ENCODE measurements at regions not wholly inside any gene's neighbourhood (a gene's known extent, or its start where the extent isn't known, plus 50 kb on each side); places are given as distances from the start of the nearest gene placed in this dataset.
"Not testable (repeated sequence)": the region's sequence is repeated elsewhere in the genome, so short reads cannot be mapped to it uniquely, and the experiment has no call there.

DNA sequence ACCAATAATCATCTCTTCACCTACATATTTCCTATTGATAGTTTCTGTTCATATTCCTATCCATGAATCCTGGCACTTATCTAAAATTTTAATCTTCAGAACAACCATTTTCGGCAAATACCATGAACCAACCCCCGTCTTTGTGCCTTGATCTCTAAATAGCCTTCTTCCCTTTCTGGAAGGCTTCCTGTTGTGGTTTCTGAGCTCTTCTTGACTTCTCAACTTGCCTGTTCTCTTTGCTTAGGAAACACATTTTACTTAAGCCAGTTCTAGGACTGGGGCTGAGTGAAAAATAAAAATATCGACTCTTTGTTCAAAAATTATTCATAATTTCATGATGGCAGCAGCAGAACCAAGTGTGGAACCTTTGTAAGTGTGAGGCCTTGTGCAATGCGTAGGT lies 882.4 kb downstream of the C4orf33 start:
- no peaks in the 10 kb centered on the region for H3K27me3 ChIP-seq (ENCODE audit: control insufficient read depth, insufficient read depth, low read length)

DNA sequence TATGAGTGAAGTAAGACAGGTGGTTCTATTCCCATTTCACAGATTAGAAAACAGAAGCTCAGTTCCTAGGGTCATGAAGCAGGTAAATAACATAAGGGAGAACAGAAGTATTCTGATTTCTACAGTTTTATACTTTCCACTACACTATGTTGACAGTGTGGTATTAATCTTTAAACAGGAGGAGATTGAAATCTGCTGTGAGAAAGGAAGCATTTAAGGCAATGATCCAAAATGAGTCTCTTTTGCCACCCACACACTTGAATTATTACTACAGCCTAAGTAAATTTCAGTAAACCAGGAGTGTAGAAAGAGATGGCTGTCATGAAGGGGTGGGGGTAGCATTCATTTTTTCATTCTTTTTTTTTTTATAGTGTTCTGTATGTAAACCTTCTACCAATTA lies 893.0 kb downstream of the C4orf33 start:
- no peaks in the 10 kb centered on the region for H3K36me3 ChIP-seq (ENCODE audit: control insufficient read depth, insufficient read depth, low read length)
- peaks cover 0 to 6% (median 2%) of the 10 kb centered on the region in 7 donors for H3K9me3 Mint-ChIP-seq
- H3K27me3 Mint-ChIP-seq = no peaks in the 10 kb centered on the region
- no peak for DNase-seq
- no peak overlapping the region for H3K4me3 Mint-ChIP-seq
- ATAC-seq (ENCODE audit: low read depth in 2 of 2) = no peak
- H3K4me1 ChIP-seq (ENCODE audit: control insufficient read depth, insufficient read depth, low read length, poor library complexity, severe bottlenecking) = no peaks in the 10 kb centered on the region
- H3K4me1 Mint-ChIP-seq = no peaks in the 10 kb centered on the region
- no peaks in the 10 kb centered on the region for H3K36me3 Mint-ChIP-seq
- no peak overlapping the region for H3K27ac ChIP-seq (ENCODE audit: insufficient read depth, low read length, poor library complexity, severe bottlenecking)
- H3K27ac Mint-ChIP-seq = no peak overlapping the region
- no peak overlapping the region for H3K4me3 ChIP-seq (ENCODE audit: low read depth, low read length)
- H3K27me3 ChIP-seq (ENCODE audit: control insufficient read depth, insufficient read depth, low read length) = no peaks in the 10 kb centered on the region
- H3K9me3 ChIP-seq (ENCODE audit: control insufficient read depth in 2 of 2, low read length in 2 of 2) = no peaks in the 10 kb centered on the region

More for the DNA sequence above, 882.4 kb downstream of the C4orf33 start:
- H3K9me3 ChIP-seq (ENCODE audit: control insufficient read depth in 2 of 2, low read length in 2 of 2) = no peaks in the 10 kb centered on the region
- H3K27ac Mint-ChIP-seq = no peak overlapping the region
- H3K4me1 Mint-ChIP-seq = no peaks in the 10 kb centered on the region
- no peaks in the 10 kb centered on the region for H3K27me3 Mint-ChIP-seq
- H3K36me3 Mint-ChIP-seq = no peaks in the 10 kb centered on the region
- H3K4me1 ChIP-seq (ENCODE audit: control insufficient read depth, insufficient read depth, low read length, poor library complexity, severe bottlenecking) = no peaks in the 10 kb centered on the region
- no peaks in the 10 kb centered on the region for H3K36me3 ChIP-seq (ENCODE audit: control insufficient read depth, insufficient read depth, low read length)
- no peak for ATAC-seq (ENCODE audit: low read depth in 2 of 2)
- no peak for DNase-seq
- no peak overlapping the region for H3K4me3 ChIP-seq (ENCODE audit: low read depth, low read length)
- no peak overlapping the region for H3K27ac ChIP-seq (ENCODE audit: insufficient read depth, low read length, poor library complexity, severe bottlenecking)
- H3K9me3 Mint-ChIP-seq = peaks cover 0 to 8% (median 0%) of the 10 kb centered on the region in 7 donors
- H3K4me3 Mint-ChIP-seq = no peak overlapping the region

DNA sequence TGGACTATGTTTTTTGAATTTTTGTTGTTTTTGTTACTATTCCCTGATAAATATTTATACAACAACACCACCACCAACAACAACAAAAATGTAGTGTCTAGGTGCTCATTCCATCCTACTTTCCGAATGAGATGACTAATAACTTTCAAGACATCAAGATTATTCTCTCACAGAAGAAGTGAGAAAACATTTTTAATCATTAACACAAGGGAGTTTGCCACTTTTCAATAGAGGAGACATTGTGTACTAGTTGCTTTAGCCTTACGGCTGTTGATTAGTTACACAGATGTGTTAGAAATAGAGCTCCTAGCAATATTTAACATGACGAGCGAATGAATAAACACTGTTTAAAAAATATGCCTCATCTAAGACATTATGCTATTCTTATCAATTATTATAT lies 898.8 kb downstream of the C4orf33 start:
- Mint-ChIP-seq H3K36me3 (no peaks in the 10 kb centered on the region), H3K4me1 (no peaks in the 10 kb centered on the region), H3K4me3 (no peak overlapping the region), H3K27ac (no peak overlapping the region), H3K27me3 (no peaks in the 10 kb centered on the region), H3K9me3 (peaks cover 0 to 12% (median 4%) of the 10 kb centered on the region in 7 donors)
- H3K4me3 ChIP-seq (ENCODE audit: low read depth, low read length) = no peak overlapping the region
- ATAC-seq (ENCODE audit: low read depth in 2 of 2) (no peak), DNase-seq (no peak)
- H3K27ac ChIP-seq (ENCODE audit: insufficient read depth, low read length, poor library complexity, severe bottlenecking) = no peak overlapping the region
- no peaks in the 10 kb centered on the region for H3K27me3 ChIP-seq (ENCODE audit: control insufficient read depth, insufficient read depth, low read length)
- H3K4me1 ChIP-seq (ENCODE audit: control insufficient read depth, insufficient read depth, low read length, poor library complexity, severe bottlenecking) = no peaks in the 10 kb centered on the region
- H3K9me3 ChIP-seq (ENCODE audit: control insufficient read depth in 2 of 2, low read length in 2 of 2) = peaks cover 0 to 5% of the 10 kb centered on the region in 2 experiments
- no peaks in the 10 kb centered on the region for H3K36me3 ChIP-seq (ENCODE audit: control insufficient read depth, insufficient read depth, low read length)

DNA sequence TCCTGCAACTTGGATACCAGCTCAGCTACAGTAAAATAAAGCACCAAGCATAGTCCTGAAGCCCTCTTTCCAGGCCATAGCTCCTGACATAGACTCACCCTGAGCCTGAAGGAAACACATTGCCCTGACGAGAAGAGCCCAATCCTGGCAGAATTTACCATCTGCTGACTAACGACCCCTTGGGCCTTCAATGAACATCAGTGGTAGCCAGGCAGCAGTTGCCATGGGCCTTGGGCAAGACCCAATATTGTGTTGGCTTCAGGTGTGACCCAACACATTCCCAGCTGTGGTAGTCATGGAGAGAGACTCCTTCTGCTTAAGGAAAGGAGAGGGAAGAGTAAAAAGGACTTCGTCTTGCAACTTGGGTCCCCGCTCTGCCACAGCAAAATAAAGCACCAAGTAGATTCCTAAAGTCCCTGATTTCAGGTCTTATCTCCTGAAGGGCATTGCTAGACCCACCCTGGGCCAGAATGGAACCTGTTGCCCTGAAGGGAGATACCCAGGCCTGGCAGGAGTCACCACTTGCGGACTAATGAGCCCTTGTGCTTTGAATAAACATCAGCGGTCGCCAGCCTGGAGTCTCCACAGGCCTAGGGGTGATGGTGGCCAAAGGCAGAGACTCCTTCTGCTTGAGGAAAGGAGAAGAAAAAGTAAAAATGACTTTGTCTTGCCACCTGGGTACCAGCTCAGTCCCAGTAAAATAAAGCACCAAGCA lies 902.6 kb downstream of the C4orf33 start:
- no peaks in the 10 kb centered on the region for H3K36me3 ChIP-seq (ENCODE audit: control insufficient read depth, insufficient read depth, low read length)
- H3K4me3 ChIP-seq (ENCODE audit: low read depth, low read length) = no peak overlapping the region
- no peaks in the 10 kb centered on the region for H3K27me3 ChIP-seq (ENCODE audit: control insufficient read depth, insufficient read depth, low read length)
- H3K4me3 Mint-ChIP-seq = no peak overlapping the region
- H3K27ac ChIP-seq (ENCODE audit: insufficient read depth, low read length, poor library complexity, severe bottlenecking) = no peak overlapping the region
- H3K9me3 Mint-ChIP-seq = peaks cover 0 to 11% (median 7%) of the 10 kb centered on the region in 7 donors
- no peaks in the 10 kb centered on the region for H3K4me1 Mint-ChIP-seq
- no peaks in the 10 kb centered on the region for H3K27me3 Mint-ChIP-seq
- H3K36me3 Mint-ChIP-seq = no peaks in the 10 kb centered on the region
- H3K9me3 ChIP-seq (ENCODE audit: control insufficient read depth in 2 of 2, low read length in 2 of 2) = peaks cover 0 to 5% of the 10 kb centered on the region in 2 experiments
- no peak overlapping the region for H3K27ac Mint-ChIP-seq
- no peak for DNase-seq
- ATAC-seq (ENCODE audit: low read depth in 2 of 2) = no peak
- no peaks in the 10 kb centered on the region for H3K4me1 ChIP-seq (ENCODE audit: control insufficient read depth, insufficient read depth, low read length, poor library complexity, severe bottlenecking)

GRCh38 chr4:129999156-129999555 lies 903.2 kb downstream of the C4orf33 start:
- H3K9me3 Mint-ChIP-seq = peaks cover 0 to 11% (median 7%) of the 10 kb centered on the region in 7 donors
- H3K9me3 ChIP-seq (ENCODE audit: control insufficient read depth in 2 of 2, low read length in 2 of 2) = peaks cover 0 to 5% of the 10 kb centered on the region in 2 experiments
- H3K36me3 Mint-ChIP-seq = no peaks in the 10 kb centered on the region
- H3K4me3 ChIP-seq (ENCODE audit: low read depth, low read length) = no peak overlapping the region
- no peak overlapping the region for H3K27ac ChIP-seq (ENCODE audit: insufficient read depth, low read length, poor library complexity, severe bottlenecking)
- ATAC-seq (ENCODE audit: low read depth in 2 of 2) (no peak), DNase-seq (no peak)
- H3K27me3 ChIP-seq (ENCODE audit: control insufficient read depth, insufficient read depth, low read length) = no peaks in the 10 kb centered on the region
- H3K4me1 ChIP-seq (ENCODE audit: control insufficient read depth, insufficient read depth, low read length, poor library complexity, severe bottlenecking) = no peaks in the 10 kb centered on the region
- H3K36me3 ChIP-seq (ENCODE audit: control insufficient read depth, insufficient read depth, low read length) = no peaks in the 10 kb centered on the region
- no peak overlapping the region for H3K27ac Mint-ChIP-seq
- no peaks in the 10 kb centered on the region for H3K27me3 Mint-ChIP-seq
- H3K4me1 Mint-ChIP-seq = no peaks in the 10 kb centered on the region
- no peak overlapping the region for H3K4me3 Mint-ChIP-seq

- no peaks in the 10 kb centered on the region for H3K9me3 ChIP-seq (ENCODE audit: control insufficient read depth in 2 of 2, low read length in 2 of 2)
- H3K27ac ChIP-seq (ENCODE audit: insufficient read depth, low read length, poor library complexity, severe bottlenecking) = no peak overlapping the region
- no peak overlapping the region for H3K4me3 ChIP-seq (ENCODE audit: low read depth, low read length)
- DNase-seq = no peak
- Mint-ChIP-seq H3K27ac (no peak overlapping the region), H3K36me3 (no peaks in the 10 kb centered on the region), H3K4me1 (no peaks in the 10 kb centered on the region), H3K27me3 (no peaks in the 10 kb centered on the region), H3K4me3 (no peak overlapping the region), H3K9me3 (peaks cover 0 to 2% (median 0%) of the 10 kb centered on the region in 7 donors)
- no peaks in the 10 kb centered on the region for H3K36me3 ChIP-seq (ENCODE audit: control insufficient read depth, insufficient read depth, low read length)
- no peak for ATAC-seq (ENCODE audit: low read depth in 2 of 2)
- H3K27me3 ChIP-seq (ENCODE audit: control insufficient read depth, insufficient read depth, low read length) = no peaks in the 10 kb centered on the region
- H3K4me1 ChIP-seq (ENCODE audit: control insufficient read depth, insufficient read depth, low read length, poor library complexity, severe bottlenecking) = no peaks in the 10 kb centered on the region
These were observed 912.5 kb downstream of the C4orf33 start for GRCh38 chr4:130008461-130008860.

DNA sequence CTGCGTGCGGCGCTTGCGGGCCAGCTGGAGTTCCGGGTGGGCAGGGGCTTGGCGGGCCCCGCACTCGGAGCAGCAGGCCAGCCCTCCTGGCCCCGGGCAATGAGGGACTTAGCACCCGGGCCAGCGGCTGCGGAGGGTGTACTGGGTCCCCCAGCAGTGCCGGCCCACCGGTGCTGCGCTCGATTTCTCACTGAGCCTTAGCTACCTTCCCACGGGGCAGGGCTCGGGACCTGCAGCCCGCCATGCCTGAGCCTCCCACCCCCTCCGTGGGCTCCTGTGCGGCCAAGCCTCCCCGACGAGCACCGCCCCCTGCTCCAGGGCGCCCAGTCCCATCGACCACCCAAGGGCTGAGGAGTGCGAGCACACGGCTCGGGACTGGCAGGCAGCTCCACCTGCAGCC lies 916.9 kb downstream of the C4orf33 start:
- ATAC-seq (ENCODE audit: low read depth in 2 of 2); H3K27me3 ChIP-seq (ENCODE audit: control insufficient read depth, insufficient read depth, low read length); H3K4me1 ChIP-seq (ENCODE audit: control insufficient read depth, insufficient read depth, low read length, poor library complexity, severe bottlenecking); H3K36me3 ChIP-seq (ENCODE audit: control insufficient read depth, insufficient read depth, low read length); H3K27ac Mint-ChIP-seq; H3K27ac ChIP-seq (ENCODE audit: insufficient read depth, low read length, poor library complexity, severe bottlenecking); H3K9me3 Mint-ChIP-seq; H3K4me3 ChIP-seq (ENCODE audit: low read depth, low read length); H3K4me3 Mint-ChIP-seq; H3K27me3 Mint-ChIP-seq; H3K36me3 Mint-ChIP-seq; DNase-seq; H3K9me3 ChIP-seq (ENCODE audit: control insufficient read depth in 2 of 2, low read length in 2 of 2); H3K4me1 Mint-ChIP-seq: not testable (repeated sequence)

- H3K27me3 Mint-ChIP-seq = no peaks in the 10 kb centered on the region
- no peaks in the 10 kb centered on the region for H3K27me3 ChIP-seq (ENCODE audit: control insufficient read depth, insufficient read depth, low read length)
- DNase-seq = no peak
- H3K4me3 Mint-ChIP-seq = no peak overlapping the region
- H3K27ac ChIP-seq (ENCODE audit: insufficient read depth, low read length, poor library complexity, severe bottlenecking) = no peak overlapping the region
- H3K9me3 Mint-ChIP-seq = peaks cover 0 to 8% (median 0%) of the 10 kb centered on the region in 7 donors
- no peaks in the 10 kb centered on the region for H3K36me3 ChIP-seq (ENCODE audit: control insufficient read depth, insufficient read depth, low read length)
- H3K36me3 Mint-ChIP-seq = no peaks in the 10 kb centered on the region
- ATAC-seq (ENCODE audit: low read depth in 2 of 2) = no peak
- H3K4me3 ChIP-seq (ENCODE audit: low read depth, low read length) = no peak overlapping the region
- no peak overlapping the region for H3K27ac Mint-ChIP-seq
- no peaks in the 10 kb centered on the region for H3K4me1 ChIP-seq (ENCODE audit: control insufficient read depth, insufficient read depth, low read length, poor library complexity, severe bottlenecking)
- H3K9me3 ChIP-seq (ENCODE audit: control insufficient read depth in 2 of 2, low read length in 2 of 2) = peaks cover 0 to 3% of the 10 kb centered on the region in 2 experiments
- no peaks in the 10 kb centered on the region for H3K4me1 Mint-ChIP-seq
These were observed 925.8 kb downstream of the C4orf33 start for GRCh38 chr4:130021706-130022105.

All from CD4-positive, CD25-positive, alpha-beta regulatory T cell (primary cell).